GM12878 (cell line): ENCODE measurements at regions not wholly inside any gene's neighbourhood (a gene's known extent, or its start where the extent isn't known, plus 50 kb on each side); places are given as distances from the start of the nearest gene placed in this dataset.

Source experiments
- ATAC-seq: fragments of 200-7000 bp; cut with Tn5 transposase; 3 replicates; pipeline ENCODE4 v1.9.1; 2020; ENCODE audit warnings: mild to moderate bottlenecking, moderate library complexity
- BruUV-seq: library from RNA; stranded (reverse); fragments of 400-500 nt; replicated peaks from 2 replicates; lab custom pipeline; 2021; lab: Mats Ljungman, UMichigan
- CTCF ChIA-PET: fragments of 300-600 bp; sonication (Branson Sonifier 250); formaldehyde crosslinking; extraction: SDS; loops from one replicate; lab custom pipeline; 2021; ENCODE audit warnings: inconsistent platforms; lab: Yijun Ruan, JAX
- POLR2A ChIA-PET: fragments of 350-600 bp; formaldehyde crosslinking; extraction: SDS; loops from one replicate; lab custom pipeline; 2021; ENCODE audit warnings: inconsistent platforms; lab: Charles Lee
- RAD21 ChIA-PET: fragments of 300-600 bp; sonication (Branson Sonifier 250); formaldehyde crosslinking; loops from one replicate; lab custom pipeline; 2023; ENCODE audit warnings: antibody characterized with exemption; ENCODE audit not compliant: unreplicated experiment; lab: Charles Lee
- SMC1A ChIA-PET: fragments of 300-600 bp; sonication (Branson Sonifier 250); formaldehyde crosslinking; loops from one replicate; lab custom pipeline; 2023; ENCODE audit not compliant: unreplicated experiment, uncharacterized antibody; lab: Charles Lee
- DNase-seq: peaks from one replicate; pipeline ENCODE4 v3.0.0-alpha.2; 2011; ENCODE audit warnings: low read depth, low spot score
- FAIRE-seq: peaks from 3 replicates; lab custom pipeline; 2011; peaks lifted over from hg19 to GRCh38; lab: Jason Lieb, UNC
- H2AFZ ChIP-seq: 2 replicates; pipeline ENCODE4 v1.6.0; 2011; ENCODE audit warnings: low read depth, low read length, control low read depth; ENCODE audit not compliant: control insufficient read depth
- H3K27ac ChIP-seq: 2 replicates; pipeline ENCODE4 v1.5.1; 2011; ENCODE audit warnings: control low read depth; ENCODE audit not compliant: control insufficient read depth, insufficient read depth
- H3K27me3 ChIP-seq, 2 experiments: replicated peaks in 1 of 2; 2 replicates each; pipeline versions ENCODE4 v1.6.0 to v1.6.1; 2011; ENCODE audit warnings: low read length in 1 of 2; ENCODE audit not compliant: control insufficient read depth in 2 of 2, insufficient read depth in 2 of 2
- H3K36me3 ChIP-seq, 2 experiments: 2 replicates each; pipeline ENCODE4 v1.5.1; 2011; ENCODE audit warnings: low read length in 1 of 2; ENCODE audit not compliant: control insufficient read depth in 2 of 2, insufficient read depth in 2 of 2
- H3K4me1 ChIP-seq: 2 replicates; pipeline ENCODE4 v1.6.1; 2011; ENCODE audit warnings: mild to moderate bottlenecking, low read length, moderate library complexity, mixed read lengths; ENCODE audit not compliant: control insufficient read depth, insufficient read depth
- H3K4me2 ChIP-seq: 2 replicates; pipeline ENCODE4 v1.6.0; 2011; ENCODE audit warnings: control low read depth; ENCODE audit not compliant: control insufficient read depth, insufficient read depth
- H3K4me3 ChIP-seq: fragments of 200-600 bp; sonication (generic); 2 replicates; pipeline ENCODE4 v1.5.1; 2016
- H3K79me2 ChIP-seq: 2 replicates; pipeline ENCODE4 v1.6.0; 2011; ENCODE audit warnings: low read length; ENCODE audit not compliant: control insufficient read depth, insufficient read depth
- H3K9ac ChIP-seq: 2 replicates; pipeline ENCODE4 v1.8.0; 2011; ENCODE audit warnings: low read length, control low read depth, mixed read lengths; ENCODE audit not compliant: control insufficient read depth, insufficient read depth
- H3K9me3 ChIP-seq: replicated peaks from 3 replicates; pipeline ENCODE4 v1.5.1; 2011; ENCODE audit warnings: mild to moderate bottlenecking, low read length; ENCODE audit not compliant: control insufficient read depth, insufficient read depth
- H4K20me1 ChIP-seq: 2 replicates; pipeline ENCODE4 v1.6.0; 2011; ENCODE audit not compliant: control insufficient read depth, insufficient read depth
- CBX5 ChIP-seq: sonication (generic); IDR thresholded peaks from 2 replicates; pipeline ENCODE4 v1.6.1; 2016; ENCODE audit warnings: low read depth, moderate library complexity, mild to moderate bottlenecking, inconsistent platforms
- WGBS: methylation state at CpG from one replicate; pipeline ENCODE4 v1.1.6; 2016; ENCODE audit warnings: low lambda C conversion rate; ENCODE audit not compliant: insufficient replicate concordance, insufficient coverage; ENCODE audit errors: missing lambda C conversion rate; 5-methylcytosine and 5-hydroxymethylcytosine counted together
- in situ Hi-C: fragments of 300-500 bp; cut with MboI; formaldehyde crosslinking; loops from 9 replicates; pipeline ENCODE4 v1.14.3; 2018; ENCODE audit warnings: mixed read lengths
- intact Hi-C: fragments of 100-400 bp; cut with micrococcal nuclease; formaldehyde crosslinking; loops from one replicate; pipeline ENCODE4 v1.14.2; 2022; ENCODE audit not compliant: unreplicated experiment
- TF ChIP-seq, protein P1 (sequence below), 3 experiments: IDR thresholded peaks in 2 of 3; conservative IDR thresholded peaks in 1 of 3; 2 replicates each; pipeline ENCODE4 v1.5.1; 2011; ENCODE audit warnings: low read depth in 3 of 3, low read length in 3 of 3, mild to moderate bottlenecking in 3 of 3, control low read depth in 2 of 3, moderate library complexity in 2 of 3, inconsistent platforms in 1 of 3, mixed read lengths in 1 of 3; ENCODE audit not compliant: control insufficient read depth in 2 of 3, insufficient read depth in 1 of 3; ENCODE audit errors: extremely low read depth in 1 of 3
- TF ChIP-seq, protein P2 (sequence below): IDR thresholded peaks from 2 replicates; pipeline ENCODE4 v1.6.1; 2012; ENCODE audit warnings: improper control_type of control experiment, low read depth, low read length; ENCODE audit not compliant: insufficient replicate concordance

DNA sequence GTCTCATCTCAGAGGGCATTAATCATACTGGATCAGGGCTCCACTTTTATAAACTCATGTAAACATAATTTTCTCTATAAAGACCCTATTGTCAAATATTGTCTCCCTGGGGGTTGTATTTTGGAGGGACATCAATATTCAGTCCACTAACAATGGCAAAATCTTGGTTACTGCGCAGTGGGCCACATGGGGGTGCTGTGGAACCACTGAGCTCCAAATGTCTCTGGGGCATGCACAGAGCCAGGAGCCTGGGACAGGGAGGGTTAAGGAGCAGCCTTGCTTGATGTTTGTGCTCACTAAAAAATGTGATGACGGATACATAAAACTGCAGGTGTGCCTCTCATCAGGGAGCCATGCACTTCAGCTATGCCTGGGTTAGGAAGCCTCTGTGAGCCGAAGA is 62.1 kb upstream of the PRSS58 start:
- Histone ChIP-seq H3K4me2 (no peak overlapping the region), H3K9ac (no peak overlapping the region), H4K20me1 (no peaks in the 10 kb centered on the region; the same call in 1 of the 2 replicates), H3K4me1 (no peaks in the 10 kb centered on the region), H3K36me3 (no peaks in the 10 kb centered on the region), H3K4me3 (no peak overlapping the region), H3K27me3 (peaks cover 0 to 4% of the 10 kb centered on the region in 2 experiments; a peak in 1 of 4 replicates), H2AFZ (no peak overlapping the region), H3K27ac (no peak overlapping the region), H3K79me2 (no peaks in the 10 kb centered on the region), H3K9me3 (no peaks in the 10 kb centered on the region)
- 18% methylated on average over 3 of the region's 3 CpGs for WGBS
- no peak for DNase-seq
- intact Hi-C loops (no loop called here), in situ Hi-C loops (no loop called here)
- no TSS peak for BruUV-seq
- FAIRE-seq: no peak
- SMC1A ChIA-PET: no interaction called here
- POLR2A ChIA-PET: no interaction called here
- RAD21 ChIA-PET: interaction anchor here (1.5 kb wide), 1 partner anchor 344 kb away, joined by 3 read pairs; no protein-coding TSS in a partner anchor
- CTCF ChIA-PET: interaction anchor here (1.0 to 1.3 kb wide), 3 partner anchors 11 to 48 kb away, joined by 3 read pairs; no protein-coding TSS in a partner anchor
- ATAC-seq: peak; percentile 69
- TF ChIP-seq, protein P1, sequence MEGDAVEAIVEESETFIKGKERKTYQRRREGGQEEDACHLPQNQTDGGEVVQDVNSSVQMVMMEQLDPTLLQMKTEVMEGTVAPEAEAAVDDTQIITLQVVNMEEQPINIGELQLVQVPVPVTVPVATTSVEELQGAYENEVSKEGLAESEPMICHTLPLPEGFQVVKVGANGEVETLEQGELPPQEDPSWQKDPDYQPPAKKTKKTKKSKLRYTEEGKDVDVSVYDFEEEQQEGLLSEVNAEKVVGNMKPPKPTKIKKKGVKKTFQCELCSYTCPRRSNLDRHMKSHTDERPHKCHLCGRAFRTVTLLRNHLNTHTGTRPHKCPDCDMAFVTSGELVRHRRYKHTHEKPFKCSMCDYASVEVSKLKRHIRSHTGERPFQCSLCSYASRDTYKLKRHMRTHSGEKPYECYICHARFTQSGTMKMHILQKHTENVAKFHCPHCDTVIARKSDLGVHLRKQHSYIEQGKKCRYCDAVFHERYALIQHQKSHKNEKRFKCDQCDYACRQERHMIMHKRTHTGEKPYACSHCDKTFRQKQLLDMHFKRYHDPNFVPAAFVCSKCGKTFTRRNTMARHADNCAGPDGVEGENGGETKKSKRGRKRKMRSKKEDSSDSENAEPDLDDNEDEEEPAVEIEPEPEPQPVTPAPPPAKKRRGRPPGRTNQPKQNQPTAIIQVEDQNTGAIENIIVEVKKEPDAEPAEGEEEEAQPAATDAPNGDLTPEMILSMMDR (IDR thresholded peaks at IDR 0.05 in 2 of 3, conservative IDR thresholded peaks at IDR 0.05 in 1 of 3; ENCODE audit: control insufficient read depth in 2 of 3, extremely low read depth in 1 of 3, insufficient read depth in 1 of 3, low read depth in 3 of 3, low read length in 3 of 3): peak; percentile 31 to 50 (median 41)
- TF ChIP-seq, protein P2, sequence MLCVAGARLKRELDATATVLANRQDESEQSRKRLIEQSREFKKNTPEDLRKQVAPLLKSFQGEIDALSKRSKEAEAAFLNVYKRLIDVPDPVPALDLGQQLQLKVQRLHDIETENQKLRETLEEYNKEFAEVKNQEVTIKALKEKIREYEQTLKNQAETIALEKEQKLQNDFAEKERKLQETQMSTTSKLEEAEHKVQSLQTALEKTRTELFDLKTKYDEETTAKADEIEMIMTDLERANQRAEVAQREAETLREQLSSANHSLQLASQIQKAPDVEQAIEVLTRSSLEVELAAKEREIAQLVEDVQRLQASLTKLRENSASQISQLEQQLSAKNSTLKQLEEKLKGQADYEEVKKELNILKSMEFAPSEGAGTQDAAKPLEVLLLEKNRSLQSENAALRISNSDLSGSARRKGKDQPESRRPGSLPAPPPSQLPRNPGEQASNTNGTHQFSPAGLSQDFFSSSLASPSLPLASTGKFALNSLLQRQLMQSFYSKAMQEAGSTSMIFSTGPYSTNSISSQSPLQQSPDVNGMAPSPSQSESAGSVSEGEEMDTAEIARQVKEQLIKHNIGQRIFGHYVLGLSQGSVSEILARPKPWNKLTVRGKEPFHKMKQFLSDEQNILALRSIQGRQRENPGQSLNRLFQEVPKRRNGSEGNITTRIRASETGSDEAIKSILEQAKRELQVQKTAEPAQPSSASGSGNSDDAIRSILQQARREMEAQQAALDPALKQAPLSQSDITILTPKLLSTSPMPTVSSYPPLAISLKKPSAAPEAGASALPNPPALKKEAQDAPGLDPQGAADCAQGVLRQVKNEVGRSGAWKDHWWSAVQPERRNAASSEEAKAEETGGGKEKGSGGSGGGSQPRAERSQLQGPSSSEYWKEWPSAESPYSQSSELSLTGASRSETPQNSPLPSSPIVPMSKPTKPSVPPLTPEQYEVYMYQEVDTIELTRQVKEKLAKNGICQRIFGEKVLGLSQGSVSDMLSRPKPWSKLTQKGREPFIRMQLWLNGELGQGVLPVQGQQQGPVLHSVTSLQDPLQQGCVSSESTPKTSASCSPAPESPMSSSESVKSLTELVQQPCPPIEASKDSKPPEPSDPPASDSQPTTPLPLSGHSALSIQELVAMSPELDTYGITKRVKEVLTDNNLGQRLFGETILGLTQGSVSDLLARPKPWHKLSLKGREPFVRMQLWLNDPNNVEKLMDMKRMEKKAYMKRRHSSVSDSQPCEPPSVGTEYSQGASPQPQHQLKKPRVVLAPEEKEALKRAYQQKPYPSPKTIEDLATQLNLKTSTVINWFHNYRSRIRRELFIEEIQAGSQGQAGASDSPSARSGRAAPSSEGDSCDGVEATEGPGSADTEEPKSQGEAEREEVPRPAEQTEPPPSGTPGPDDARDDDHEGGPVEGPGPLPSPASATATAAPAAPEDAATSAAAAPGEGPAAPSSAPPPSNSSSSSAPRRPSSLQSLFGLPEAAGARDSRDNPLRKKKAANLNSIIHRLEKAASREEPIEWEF: no peak
- no peak for TF ChIP-seq CBX5
